Body of pancreas (tissue), 4 donors: ENCODE measurements at regions not wholly inside any gene's neighbourhood (a gene's known extent, or its start where the extent isn't known, plus 50 kb on each side); places are given as distances from the start of the nearest gene placed in this dataset.

Experiments
- ATAC-seq: fragments of 150-250 bp; one replicate; pipeline ENCODE4 v1.9.1; 2016
- DNase-seq, 4 donors: peaks; one replicate each; pipeline ENCODE4 v3.0.0-alpha.2; 2019
- H3K27ac ChIP-seq, 4 donors: fragments of 200-600 bp; sonication (generic); 1 replicate in 3 of 4; 2 replicates in 1 of 4; pipeline versions ENCODE4 v1.5.1 to v1.6.1; 2016 to 2019; ENCODE audit warnings: mild to moderate bottlenecking in 1 of 4, mixed read lengths in 1 of 4, moderate library complexity in 1 of 4
- H3K27me3 ChIP-seq, 2 donors: fragments of 200-600 bp; sonication (generic); one replicate each; pipeline ENCODE4 v1.6.0; 2016; ENCODE audit warnings: mild to moderate bottlenecking in 1 of 2
- H3K36me3 ChIP-seq, 2 donors: fragments of 200-600 bp; sonication (generic); replicated peaks in 1 of 2; 2 replicates each; pipeline ENCODE4 v1.5.1; 2016; ENCODE audit warnings: low read depth in 2 of 2; ENCODE audit not compliant: insufficient read depth in 1 of 2
- H3K4me1 ChIP-seq: fragments of 200-600 bp; sonication (generic); one replicate; pipeline ENCODE4 v1.6.0; 2016
- H3K4me3 ChIP-seq, 2 donors: fragments of 200-600 bp; sonication (generic); 1 replicate in 1 of 2; 2 replicates in 1 of 2; pipeline ENCODE4 v1.5.1; 2016 to 2019
- H3K9me3 ChIP-seq, 3 donors: fragments of 200-600 bp; sonication (generic); 1 replicate in 2 of 3; 2 replicates in 1 of 3; pipeline ENCODE4 v1.5.1; 2016
- POLR2A ChIP-seq, 3 donors: fragments of 450-650 bp; IDR thresholded peaks; one replicate each; pipeline ENCODE4 v1.6.1; 2016; ENCODE audit warnings: antibody characterized with exemption in 3 of 3, mild to moderate bottlenecking in 2 of 3
- WGBS, 2 donors: methylation state at CpG; one replicate each; pipeline ENCODE4 v1.1.5; 2017; 5-methylcytosine and 5-hydroxymethylcytosine counted together
- intact Hi-C: fragments of 100-400 bp; cut with DNase I; formaldehyde crosslinking; loops from one replicate; pipeline ENCODE4 v1.15.1; 2023
- TF ChIP-seq, protein P1 (sequence below), 7 experiments: fragments of 450-650 bp in 4 of 7; fragments of 200-600 bp in 3 of 7; sonication (generic) in 3 of 7; IDR thresholded peaks; one replicate each; pipeline ENCODE4 v1.5.1; 2016 to 2019; ENCODE audit warnings: antibody characterized with exemption in 7 of 7

DNA sequence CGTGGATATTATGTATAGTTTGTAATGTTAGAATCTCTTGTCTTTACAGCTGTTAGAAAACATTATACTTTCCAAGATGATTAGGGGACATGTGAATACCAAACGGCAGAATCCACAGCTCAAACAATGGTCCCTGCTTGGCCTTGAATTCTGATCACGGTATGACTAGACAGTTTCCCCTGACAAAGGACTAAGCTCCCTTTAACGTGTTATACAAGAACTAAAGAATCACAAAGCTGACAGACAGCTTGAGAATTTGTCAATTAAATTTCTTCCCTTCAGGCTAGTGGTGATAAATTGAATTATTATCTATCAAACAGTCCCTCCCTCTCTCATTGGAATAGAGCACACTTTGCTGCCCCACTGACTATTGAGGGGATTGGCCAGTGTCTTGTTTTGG lies 359.2 kb upstream of the ID2 start:
- Histone ChIP-seq H3K4me1 (no peaks in the 10 kb centered on the region), H3K27me3 (no peaks in the 10 kb centered on the region), H3K36me3 (no peaks in the 10 kb centered on the region), H3K9me3 (no peaks in the 10 kb centered on the region), H3K4me3 (no peak overlapping the region), H3K27ac (no peak overlapping the region)
- TF ChIP-seq, protein P1, sequence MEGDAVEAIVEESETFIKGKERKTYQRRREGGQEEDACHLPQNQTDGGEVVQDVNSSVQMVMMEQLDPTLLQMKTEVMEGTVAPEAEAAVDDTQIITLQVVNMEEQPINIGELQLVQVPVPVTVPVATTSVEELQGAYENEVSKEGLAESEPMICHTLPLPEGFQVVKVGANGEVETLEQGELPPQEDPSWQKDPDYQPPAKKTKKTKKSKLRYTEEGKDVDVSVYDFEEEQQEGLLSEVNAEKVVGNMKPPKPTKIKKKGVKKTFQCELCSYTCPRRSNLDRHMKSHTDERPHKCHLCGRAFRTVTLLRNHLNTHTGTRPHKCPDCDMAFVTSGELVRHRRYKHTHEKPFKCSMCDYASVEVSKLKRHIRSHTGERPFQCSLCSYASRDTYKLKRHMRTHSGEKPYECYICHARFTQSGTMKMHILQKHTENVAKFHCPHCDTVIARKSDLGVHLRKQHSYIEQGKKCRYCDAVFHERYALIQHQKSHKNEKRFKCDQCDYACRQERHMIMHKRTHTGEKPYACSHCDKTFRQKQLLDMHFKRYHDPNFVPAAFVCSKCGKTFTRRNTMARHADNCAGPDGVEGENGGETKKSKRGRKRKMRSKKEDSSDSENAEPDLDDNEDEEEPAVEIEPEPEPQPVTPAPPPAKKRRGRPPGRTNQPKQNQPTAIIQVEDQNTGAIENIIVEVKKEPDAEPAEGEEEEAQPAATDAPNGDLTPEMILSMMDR (IDR thresholded peaks at IDR 0.05) = no peak
- TF ChIP-seq POLR2A (IDR thresholded peaks at IDR 0.05) = no peak
- ATAC-seq = no peak
- intact Hi-C loops = no loop called here
- WGBS, 2 donors = 51 to 65% methylated on average over 4 of the region's 4 CpGs
- no peak for DNase-seq

DNA sequence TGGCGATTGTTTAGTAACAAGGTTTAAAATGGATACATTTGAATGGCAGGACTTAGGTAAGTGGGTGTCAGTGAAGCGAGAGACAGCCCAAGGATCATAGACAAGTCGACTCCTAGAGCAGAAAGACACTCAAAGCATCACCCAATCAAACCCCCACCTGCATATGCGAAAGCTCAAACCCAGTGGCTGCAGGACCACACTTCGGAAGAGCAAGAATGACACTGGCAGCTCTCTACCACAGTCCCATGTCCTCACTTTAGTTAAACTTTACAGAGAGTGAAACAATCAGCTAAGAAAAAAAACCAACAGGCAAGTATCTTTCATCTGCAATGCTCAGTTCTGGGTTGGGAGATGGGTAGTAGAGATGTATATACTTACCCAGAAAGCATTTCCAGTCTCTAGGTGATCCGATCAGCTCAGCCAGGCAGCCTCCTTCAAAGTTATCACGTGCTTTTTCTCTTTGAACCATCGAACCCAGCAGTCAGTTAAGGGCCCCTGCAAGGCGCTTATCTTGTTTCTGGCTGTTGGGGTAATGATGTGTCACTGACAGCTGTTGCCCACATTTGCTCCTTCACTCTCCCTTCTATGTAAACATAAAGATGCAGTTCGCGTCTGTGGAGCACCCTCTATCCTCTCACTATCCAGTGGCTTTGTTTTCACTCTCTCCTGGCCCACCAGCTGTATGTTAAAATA lies 357.5 kb upstream of the ID2 start:
- intact Hi-C loops = no loop called here
- WGBS, 2 donors = 54 to 59% methylated on average over 11 of the region's 11 CpGs
- no peak for DNase-seq
- no peak for ATAC-seq
- Histone ChIP-seq H3K9me3 (no peaks in the 10 kb centered on the region), H3K4me3 (no peak overlapping the region), H3K36me3 (no peaks in the 10 kb centered on the region), H3K27me3 (no peaks in the 10 kb centered on the region), H3K4me1 (no peaks in the 10 kb centered on the region), H3K27ac (no peak overlapping the region)
- TF ChIP-seq, protein P1 (IDR thresholded peaks at IDR 0.05) = no peak
- TF ChIP-seq POLR2A (IDR thresholded peaks at IDR 0.05) = no peak

DNA sequence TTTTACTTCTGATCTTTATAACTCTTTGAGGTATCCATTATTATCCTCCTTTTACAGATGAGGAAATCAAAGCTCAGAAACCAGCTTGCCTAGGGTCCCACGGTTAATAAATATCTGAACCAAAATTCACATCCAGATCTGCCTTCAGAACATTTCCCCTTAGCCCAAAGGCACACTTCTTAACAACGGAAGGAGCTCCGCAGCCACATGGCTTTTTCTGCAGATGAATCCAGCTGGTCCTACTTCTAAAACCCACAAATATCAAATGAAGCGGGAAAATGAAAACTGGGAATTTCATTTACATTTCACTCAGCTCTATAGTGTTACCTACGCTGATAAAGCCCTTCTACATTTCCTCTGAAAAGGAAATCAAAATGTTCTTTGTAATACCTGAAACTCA lies 357.0 kb upstream of the ID2 start:
- Histone ChIP-seq H3K4me3 (no peak overlapping the region), H3K9me3 (no peaks in the 10 kb centered on the region), H3K27ac (no peak overlapping the region), H3K36me3 (no peaks in the 10 kb centered on the region), H3K27me3 (no peaks in the 10 kb centered on the region), H3K4me1 (peaks cover 5% of the 10 kb centered on the region)
- TF ChIP-seq, protein P1 (IDR thresholded peaks at IDR 0.05) = no peak
- no peak for TF ChIP-seq POLR2A (IDR thresholded peaks at IDR 0.05)
- no peak for DNase-seq
- ATAC-seq = no peak
- intact Hi-C loops = no loop called here
- WGBS, 2 donors = 88 to 89% methylated on average over 5 of the region's 5 CpGs

DNA sequence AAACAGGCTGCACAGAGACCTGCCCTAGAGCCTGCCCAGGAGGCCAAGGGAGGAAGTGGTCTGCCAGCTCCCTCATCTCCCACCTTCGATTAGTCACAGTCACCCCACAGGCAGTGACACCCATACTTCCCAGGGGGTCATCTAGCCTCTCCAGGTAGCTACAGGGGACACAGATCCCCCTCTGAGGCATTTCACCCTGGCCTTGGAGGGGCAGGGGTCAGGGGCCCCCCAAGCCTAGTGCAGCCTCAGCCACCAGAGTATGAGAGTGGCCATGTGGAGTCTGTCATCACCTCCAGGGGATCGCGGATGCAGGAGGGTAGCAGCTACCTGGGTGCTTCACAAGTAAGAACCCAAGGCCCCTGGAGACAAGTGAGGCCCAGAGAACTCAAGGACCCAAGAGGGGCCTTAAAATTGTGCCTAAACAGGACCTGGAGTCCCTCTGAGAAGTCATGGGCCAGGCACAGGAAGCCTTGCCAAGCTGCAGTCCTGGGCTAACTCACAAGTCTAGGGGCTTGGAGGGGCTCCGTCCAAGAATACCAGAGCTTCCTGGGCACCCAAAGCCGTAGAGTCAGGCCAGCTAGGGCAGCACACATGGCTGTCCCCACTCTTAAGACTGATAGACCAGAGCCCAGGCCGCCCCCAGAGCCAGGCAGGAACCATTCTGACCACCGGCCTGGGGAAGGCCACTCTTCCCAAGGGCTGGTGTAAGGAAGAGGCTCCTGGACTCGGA lies 354.3 kb upstream of the ID2 start:
- 91 to 93% methylated on average over 4 to 8 of the region's 8 CpGs for WGBS, 2 donors
- H3K27ac ChIP-seq = no peak overlapping the region
- no peak for TF ChIP-seq POLR2A (IDR thresholded peaks at IDR 0.05)
- TF ChIP-seq, protein P1 (IDR thresholded peaks at IDR 0.05) = no peak
- intact Hi-C loops = no loop called here
- DNase-seq = no peak
- H3K4me1 ChIP-seq = peaks cover 9% of the 10 kb centered on the region
- no peaks in the 10 kb centered on the region for H3K27me3 ChIP-seq
- H3K4me3 ChIP-seq = no peak overlapping the region
- H3K36me3 ChIP-seq = no peaks in the 10 kb centered on the region
- ATAC-seq = no peak
- H3K9me3 ChIP-seq = no peaks in the 10 kb centered on the region
